ENCODE measurements at regions not wholly inside any gene's neighbourhood (a gene's known extent, or its start where the extent isn't known, plus 50 kb on each side); places are given as distances from the start of the nearest gene placed in this dataset.

- TF ChIP-seq, protein P1, sequence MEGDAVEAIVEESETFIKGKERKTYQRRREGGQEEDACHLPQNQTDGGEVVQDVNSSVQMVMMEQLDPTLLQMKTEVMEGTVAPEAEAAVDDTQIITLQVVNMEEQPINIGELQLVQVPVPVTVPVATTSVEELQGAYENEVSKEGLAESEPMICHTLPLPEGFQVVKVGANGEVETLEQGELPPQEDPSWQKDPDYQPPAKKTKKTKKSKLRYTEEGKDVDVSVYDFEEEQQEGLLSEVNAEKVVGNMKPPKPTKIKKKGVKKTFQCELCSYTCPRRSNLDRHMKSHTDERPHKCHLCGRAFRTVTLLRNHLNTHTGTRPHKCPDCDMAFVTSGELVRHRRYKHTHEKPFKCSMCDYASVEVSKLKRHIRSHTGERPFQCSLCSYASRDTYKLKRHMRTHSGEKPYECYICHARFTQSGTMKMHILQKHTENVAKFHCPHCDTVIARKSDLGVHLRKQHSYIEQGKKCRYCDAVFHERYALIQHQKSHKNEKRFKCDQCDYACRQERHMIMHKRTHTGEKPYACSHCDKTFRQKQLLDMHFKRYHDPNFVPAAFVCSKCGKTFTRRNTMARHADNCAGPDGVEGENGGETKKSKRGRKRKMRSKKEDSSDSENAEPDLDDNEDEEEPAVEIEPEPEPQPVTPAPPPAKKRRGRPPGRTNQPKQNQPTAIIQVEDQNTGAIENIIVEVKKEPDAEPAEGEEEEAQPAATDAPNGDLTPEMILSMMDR (IDR thresholded peaks at IDR 0.05): peak in 3 of 7 experiments; percentile 15 to 27 (median 26)
- TF ChIP-seq POLR2A (IDR thresholded peaks at IDR 0.05): no peak
Measured at GRCh38 chr10:63887023-63887589, 365.9 kb downstream of the REEP3 start.

Measured in body of pancreas (tissue), 4 donors.